Liver (tissue), 3 donors: ENCODE measurements at regions not wholly inside any gene's neighbourhood (a gene's known extent, or its start where the extent isn't known, plus 50 kb on each side); places are given as distances from the start of the nearest gene placed in this dataset.
"Not testable (repeated sequence)": the region's sequence is repeated elsewhere in the genome, so short reads cannot be mapped to it uniquely, and the experiment has no call there.

Experiments used
- CTCF ChIP-seq: fragments of 150-350 bp; IDR thresholded peaks from 2 replicates; pipeline ENCODE4 v1.5.1; 2017; ENCODE audit warnings: improper control_type of control experiment, low read depth, low read length; ENCODE audit not compliant: missing input control
- GABPA ChIP-seq, 2 donors: IDR thresholded peaks in 1 of 2; conservative IDR thresholded peaks in 1 of 2; 2 replicates each; pipeline ENCODE4 v1.6.1; 2016; ENCODE audit warnings: antibody characterized with exemption in 2 of 2, mild to moderate bottlenecking in 1 of 2, moderate library complexity in 1 of 2
- MAX ChIP-seq: IDR thresholded peaks from 2 replicates; pipeline ENCODE4 v1.6.1; 2016; ENCODE audit warnings: antibody characterized with exemption
- TAF1 ChIP-seq: conservative IDR thresholded peaks from 2 replicates; pipeline ENCODE4 v1.6.1; 2016; ENCODE audit warnings: antibody characterized with exemption, mild to moderate bottlenecking
- YY1 ChIP-seq: IDR thresholded peaks from 2 replicates; pipeline ENCODE4 v1.6.1; 2016; ENCODE audit warnings: antibody characterized with exemption, mild to moderate bottlenecking
- donor health status: healthy.
- donor health status: healthy.

- TF ChIP-seq CTCF; TAF1; GABPA (IDR thresholded peaks at IDR 0.05 in 1 of 2, conservative IDR thresholded peaks at IDR 0.05 in 1 of 2); MAX; YY1: not testable (repeated sequence)
Observed at GRCh38 chr21:5139528-5139927, 5381.9 kb upstream of the TPTE start.
